GM18861 (cell line): ENCODE measurements at regions not wholly inside any gene's neighbourhood (a gene's known extent, or its start where the extent isn't known, plus 50 kb on each side); places are given as distances from the start of the nearest gene placed in this dataset.

ENCODE experiments used
- ATAC-seq: cut with Tn5 transposase; IDR thresholded peaks from one replicate; pipeline ENCODE4 v1.9.1; 2021; ENCODE audit not compliant: unreplicated experiment

- ATAC-seq, result no peak
Observed at GRCh38 chr16:9443864-9444263, 352.4 kb downstream of the HAPSTR1 start.

- no peak for ATAC-seq
Observed at GRCh38 chr16:9446471-9447194, 355.2 kb downstream of the HAPSTR1 start.

GRCh38 chr16:9447195-9447551, 355.7 kb downstream of the HAPSTR1 start:
- no peak for ATAC-seq

- ATAC-seq, result no peak
Observed at GRCh38 chr16:9447699-9448098, 356.3 kb downstream of the HAPSTR1 start.

- no peak for ATAC-seq
Observed at GRCh38 chr16:9449597-9449996, 358.2 kb downstream of the HAPSTR1 start.

GRCh38 chr16:9457215-9457614, 365.8 kb downstream of the HAPSTR1 start:
- no peak for ATAC-seq

- no peak for ATAC-seq
Observed at GRCh38 chr16:9458816-9459215, 367.4 kb downstream of the HAPSTR1 start.

- ATAC-seq, result no peak
Observed at GRCh38 chr16:9462984-9463383, 371.5 kb downstream of the HAPSTR1 start.

- no peak for ATAC-seq
Observed at GRCh38 chr16:9463461-9463860, 372.0 kb downstream of the HAPSTR1 start.

GRCh38 chr16:9465161-9465560, 373.7 kb downstream of the HAPSTR1 start:
- no peak for ATAC-seq

- no peak for ATAC-seq
Observed at GRCh38 chr16:9469512-9469911, 378.1 kb downstream of the HAPSTR1 start.

GRCh38 chr16:9476744-9477143, 385.3 kb downstream of the HAPSTR1 start:
- ATAC-seq, result no peak

- no peak for ATAC-seq
Observed at GRCh38 chr16:9479008-9479407, 387.6 kb downstream of the HAPSTR1 start.

- ATAC-seq, result no peak
Observed at GRCh38 chr16:9480503-9480902, 389.1 kb downstream of the HAPSTR1 start.

- ATAC-seq, result no peak
Observed at GRCh38 chr16:9481747-9482730, 390.6 kb downstream of the HAPSTR1 start.

GRCh38 chr16:9484426-9484825, 393.0 kb downstream of the HAPSTR1 start:
- ATAC-seq, result no peak

GRCh38 chr16:9484881-9485280, 393.4 kb downstream of the HAPSTR1 start:
- no peak for ATAC-seq

GRCh38 chr16:9489835-9490467, 398.5 kb downstream of the HAPSTR1 start:
- no peak for ATAC-seq

GRCh38 chr16:9495824-9496223, 404.4 kb downstream of the HAPSTR1 start:
- ATAC-seq, result no peak

- no peak for ATAC-seq
Observed at GRCh38 chr16:9497750-9498149, 406.3 kb downstream of the HAPSTR1 start.

- ATAC-seq, result no peak
Observed at GRCh38 chr16:9499941-9500593, 408.6 kb downstream of the HAPSTR1 start.
